ENCODE measurements at regions not wholly inside any gene's neighbourhood (a gene's known extent, or its start where the extent isn't known, plus 50 kb on each side); places are given as distances from the start of the nearest gene placed in this dataset.

DNA sequence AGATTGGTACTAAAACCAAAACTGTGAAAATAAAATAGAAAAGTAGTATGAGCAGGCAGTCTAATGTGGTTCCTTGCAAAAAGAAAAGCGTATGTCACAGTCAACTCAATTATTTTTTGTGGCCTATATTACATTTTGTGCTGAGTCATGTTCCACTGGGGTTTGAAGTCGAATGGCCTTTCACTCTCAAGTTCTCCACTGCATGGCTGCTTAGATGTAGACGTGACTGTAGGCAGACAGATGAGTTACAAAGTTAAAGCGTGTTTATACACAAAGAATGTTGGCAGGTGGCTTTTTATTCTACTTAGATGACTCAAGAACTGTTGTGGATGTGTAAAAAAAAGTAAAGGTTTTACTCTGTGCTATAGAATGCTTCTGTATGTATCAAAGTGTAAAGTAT, 133.9 kb downstream of the SLITRK6 start:
- no peak for DNase-seq (ENCODE audit: low spot score)

DNA sequence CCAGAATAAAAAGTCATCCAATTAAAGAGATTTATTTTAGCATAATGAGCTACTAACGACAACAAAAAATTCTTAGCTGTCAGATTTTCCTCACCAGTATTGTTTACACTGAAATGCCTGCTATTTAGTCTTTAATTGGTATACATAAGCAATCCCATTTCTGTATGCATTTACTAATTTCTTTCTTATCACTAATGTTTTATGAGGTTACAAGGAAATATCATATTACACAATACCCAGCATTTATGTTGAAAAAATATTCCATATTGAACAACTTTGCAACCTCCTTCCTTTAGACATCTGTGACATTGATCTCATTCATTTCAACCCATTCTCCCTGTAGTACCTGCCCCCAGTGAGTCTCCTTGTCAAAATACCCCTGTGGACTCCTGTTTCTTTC, 135.4 kb downstream of the SLITRK6 start:
- DNase-seq (ENCODE audit: low spot score), result no peak

DNA sequence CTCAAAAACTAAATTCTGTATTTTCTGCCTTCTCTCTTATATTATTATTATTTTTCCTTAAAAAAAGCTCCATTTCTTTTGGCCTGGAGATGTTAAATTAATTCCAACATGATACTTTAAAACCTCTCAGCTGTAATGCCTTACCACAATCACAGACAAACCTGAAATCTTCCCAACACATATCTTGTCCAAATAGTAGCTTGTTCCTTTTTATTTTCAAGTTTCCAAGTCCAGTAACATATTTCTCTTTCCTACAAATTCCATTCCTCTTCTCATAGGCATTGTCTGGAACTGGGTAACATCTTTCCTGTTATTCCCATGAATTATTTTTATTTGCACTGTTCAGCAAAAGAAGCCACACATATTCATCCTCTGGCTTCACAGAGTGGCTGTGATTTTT, 137.0 kb downstream of the SLITRK6 start:
- no peak for DNase-seq (ENCODE audit: low spot score)

DNA sequence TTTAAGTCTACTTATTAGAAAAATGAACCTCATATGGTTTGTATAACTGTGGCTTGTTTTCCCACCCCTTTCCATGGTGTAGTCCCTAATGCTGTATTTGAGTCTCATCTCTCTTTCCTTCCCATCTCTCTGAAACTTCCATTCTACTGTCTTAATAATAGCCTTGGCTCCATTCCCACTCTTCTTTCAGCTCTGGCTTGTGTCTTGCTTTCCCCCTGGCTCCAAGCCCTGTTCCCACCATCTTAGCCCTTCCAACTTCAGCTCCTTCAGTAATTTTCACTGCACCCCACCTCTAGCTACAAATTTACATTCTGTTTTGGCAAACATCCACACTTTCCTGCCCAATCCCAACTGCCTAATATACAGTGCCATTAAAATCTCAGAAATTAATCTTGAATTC, 137.5 kb downstream of the SLITRK6 start:
- DNase-seq (ENCODE audit: low spot score), result no peak

DNA sequence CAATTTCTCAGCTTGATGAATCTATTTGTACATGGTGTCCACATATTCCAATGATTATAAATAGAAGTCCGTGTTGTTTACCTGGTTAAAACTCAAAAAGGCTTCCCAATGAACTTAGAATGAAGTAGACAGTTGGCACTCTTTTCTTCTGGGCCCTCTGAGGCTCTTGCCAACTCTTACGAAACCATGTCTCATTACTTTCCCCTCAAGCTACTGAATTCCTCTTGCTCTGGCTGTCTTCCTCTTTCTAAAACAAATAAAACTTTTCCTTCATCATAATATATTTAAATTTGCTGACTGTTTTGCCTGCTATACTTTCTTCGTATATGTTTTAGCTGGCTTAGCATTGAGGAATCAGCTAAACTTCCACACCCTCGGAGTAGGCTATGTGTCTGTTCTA, 139.7 kb downstream of the SLITRK6 start:
- no peak for DNase-seq (ENCODE audit: low spot score)

DNA sequence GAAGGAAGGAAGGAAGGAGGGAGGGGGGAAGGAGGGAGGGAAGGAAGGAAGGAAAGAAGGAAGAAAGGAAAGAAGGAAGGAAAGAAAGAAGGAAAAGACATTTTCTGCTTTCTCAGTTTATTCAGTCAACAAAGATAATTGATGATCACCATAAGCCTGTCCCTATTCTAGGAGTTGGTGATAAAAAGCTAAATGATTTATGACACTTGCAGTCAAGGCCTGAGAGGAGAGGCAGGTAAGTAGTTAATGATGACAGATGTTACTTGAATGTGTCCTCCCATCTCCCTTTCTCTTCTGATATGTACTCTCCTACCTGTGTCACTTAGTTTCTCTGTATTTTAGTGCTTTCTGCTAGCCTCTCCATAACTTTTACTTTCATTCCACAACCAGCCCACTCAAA, 141.3 kb downstream of the SLITRK6 start:
- no peak for DNase-seq (ENCODE audit: low spot score)

DNA sequence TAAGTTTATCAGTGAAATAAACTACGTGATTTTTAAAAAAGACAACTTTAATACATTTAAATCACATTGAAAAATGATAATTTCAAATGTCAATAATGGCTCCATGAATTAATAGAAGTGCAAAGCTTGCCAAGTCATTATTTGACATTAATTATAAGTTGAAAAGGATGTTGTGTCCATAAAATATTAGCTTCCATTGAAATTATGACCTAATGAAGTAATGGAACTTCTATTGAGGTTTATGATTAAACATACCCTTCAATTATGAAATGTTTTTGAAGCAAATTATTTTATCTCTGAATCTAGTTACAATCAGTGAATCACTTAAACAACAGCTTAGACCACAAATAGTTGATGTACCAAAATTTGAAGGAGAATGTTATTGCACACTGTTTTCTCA, 144.2 kb downstream of the SLITRK6 start:
- no peak for DNase-seq (ENCODE audit: low spot score)

DNA sequence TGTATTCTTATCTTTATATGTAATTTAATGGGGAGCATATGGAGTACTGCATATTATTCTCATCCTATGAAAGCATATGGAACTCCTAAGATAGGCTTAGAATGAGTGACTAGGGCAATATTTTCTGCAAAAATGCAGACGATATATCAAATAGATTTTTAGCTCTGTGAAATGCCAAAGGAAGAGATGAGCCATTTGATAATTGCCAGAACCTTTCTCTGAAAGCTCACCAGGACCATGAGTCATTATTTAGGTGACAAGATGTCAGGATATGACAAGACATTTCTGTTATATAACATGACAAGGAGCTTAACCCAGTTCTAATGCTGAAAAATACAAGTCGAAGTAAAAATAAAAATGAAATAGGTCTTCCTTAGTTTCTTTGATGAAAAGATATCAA, 145.0 kb downstream of the SLITRK6 start:
- no peak for DNase-seq (ENCODE audit: low spot score)

DNA sequence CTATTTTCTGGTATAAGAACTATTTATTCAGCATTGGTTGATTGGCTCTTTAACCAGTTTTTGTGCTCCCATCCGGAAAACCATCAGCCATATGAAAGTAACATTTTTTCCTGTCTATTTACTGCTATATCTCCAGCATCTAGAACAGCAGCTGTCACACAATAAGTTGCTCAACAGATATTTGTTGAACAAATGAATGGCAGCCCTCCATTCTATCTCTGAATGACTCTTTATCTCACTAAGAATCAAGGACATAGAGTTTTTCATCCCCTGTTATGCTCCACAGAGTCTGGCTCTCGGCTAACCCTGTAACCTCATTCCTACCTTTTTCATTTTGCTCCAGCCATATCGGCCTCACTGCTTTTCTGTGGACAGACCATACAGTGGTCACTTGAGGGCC, 145.5 kb downstream of the SLITRK6 start:
- no peak for DNase-seq (ENCODE audit: low spot score)

DNA sequence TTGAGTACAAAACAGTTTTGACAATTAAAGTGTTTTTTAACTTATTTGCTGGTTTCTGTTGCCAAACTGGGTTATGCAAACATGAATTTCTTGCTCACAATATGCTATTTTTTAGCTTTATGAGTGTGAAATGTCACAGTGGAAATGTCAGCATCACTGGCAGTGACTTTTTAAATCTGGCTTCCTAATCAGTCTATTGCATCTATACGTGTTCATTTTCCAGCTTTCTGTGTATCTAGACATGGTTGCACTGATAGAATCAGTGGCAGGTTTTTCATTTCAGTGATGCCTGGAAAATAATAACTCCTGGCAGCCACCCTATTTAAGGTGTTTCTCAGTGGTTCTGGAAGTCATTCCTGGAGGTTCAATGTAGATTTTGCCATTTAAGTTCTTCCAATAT, 146.7 kb downstream of the SLITRK6 start:
- no peak for DNase-seq (ENCODE audit: low spot score)

DNA sequence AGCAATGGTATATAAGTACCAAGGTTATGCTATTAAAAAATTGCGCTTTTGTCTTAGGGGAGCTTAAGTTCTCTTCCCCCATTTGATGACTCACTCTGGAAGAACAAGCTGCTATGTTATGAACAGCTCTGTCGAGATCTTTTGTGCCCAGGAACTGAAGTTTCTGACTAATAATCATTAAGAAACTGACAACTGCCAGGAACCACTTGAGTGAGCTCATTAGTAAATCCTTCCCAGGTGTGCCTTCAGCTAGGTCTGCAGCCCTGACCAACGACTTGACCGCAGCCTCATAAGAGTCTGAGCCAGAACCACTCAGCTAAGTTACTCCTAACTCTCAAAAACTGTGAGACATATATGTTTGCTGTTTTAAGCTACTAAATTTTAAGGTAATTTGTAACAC, 147.8 kb downstream of the SLITRK6 start:
- DNase-seq (ENCODE audit: low spot score), result no peak

DNA sequence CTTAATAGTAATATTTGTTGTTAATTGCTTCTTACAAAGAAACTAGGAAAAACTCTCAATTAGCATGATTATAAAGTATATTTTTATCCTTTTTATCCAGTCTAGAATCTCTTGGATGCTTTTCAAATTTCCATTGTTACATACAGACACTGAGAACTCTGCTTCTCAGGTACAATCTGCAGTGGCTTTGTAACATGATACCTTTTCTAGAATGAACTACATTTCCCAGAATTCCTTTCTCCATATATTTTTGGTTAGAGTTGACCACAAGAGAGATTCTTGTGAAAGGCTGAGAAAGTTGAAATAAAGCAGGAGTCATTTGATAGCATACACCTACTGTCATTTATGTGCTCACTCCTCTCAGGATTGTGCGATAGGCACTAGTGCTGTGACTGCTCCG, 148.6 kb downstream of the SLITRK6 start:
- DNase-seq (ENCODE audit: low spot score), result no peak

DNA sequence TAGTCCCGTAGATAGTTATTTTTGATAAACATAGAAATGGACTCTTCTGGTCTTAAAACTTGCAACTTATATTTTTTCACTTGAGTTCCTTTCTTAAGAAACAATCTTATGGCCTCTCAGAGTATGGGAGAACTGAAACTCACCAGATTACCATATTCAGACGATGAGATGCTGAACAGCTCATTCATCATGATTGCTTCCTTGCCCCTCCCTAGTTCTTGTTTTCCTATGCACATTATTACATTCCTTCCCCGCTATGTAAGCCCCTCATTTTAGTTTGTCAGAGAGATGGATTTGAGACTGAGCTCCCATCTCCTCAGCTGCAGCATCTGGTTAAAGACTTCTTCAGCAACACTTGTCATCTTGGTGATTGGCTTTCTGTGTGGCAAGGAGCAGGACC, 158.5 kb downstream of the SLITRK6 start:
- no peak for DNase-seq (ENCODE audit: low spot score)

DNA sequence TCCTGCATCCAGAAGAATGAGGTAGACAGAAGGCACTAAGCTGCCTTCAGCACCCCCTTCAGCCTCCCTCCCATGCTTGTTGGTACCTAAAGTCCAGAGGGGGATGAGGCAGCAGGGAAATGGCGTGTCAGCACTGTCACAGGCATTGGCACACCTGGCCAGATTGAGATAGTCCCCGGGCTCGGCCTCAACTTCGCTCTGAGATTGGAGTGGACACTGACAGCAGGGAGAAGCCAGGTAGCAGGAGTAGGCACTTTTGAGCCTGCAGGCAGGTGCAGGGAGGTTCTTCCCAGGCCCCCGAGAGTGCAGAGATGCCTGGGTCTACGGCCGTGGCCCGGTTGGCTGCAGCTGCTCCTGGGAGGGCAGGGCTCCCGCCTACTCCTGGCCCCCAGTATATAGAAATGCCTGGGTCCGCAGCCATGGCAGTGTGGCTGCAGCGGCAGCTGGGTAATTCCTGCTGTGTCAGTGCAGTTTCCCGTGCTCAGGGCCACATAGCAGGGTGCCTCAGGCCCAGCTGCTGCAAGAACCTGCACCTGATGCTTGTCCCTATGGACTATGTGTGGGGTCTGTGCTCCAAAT, 160.3 kb downstream of the SLITRK6 start:
- no peak for DNase-seq (ENCODE audit: low spot score)

DNA sequence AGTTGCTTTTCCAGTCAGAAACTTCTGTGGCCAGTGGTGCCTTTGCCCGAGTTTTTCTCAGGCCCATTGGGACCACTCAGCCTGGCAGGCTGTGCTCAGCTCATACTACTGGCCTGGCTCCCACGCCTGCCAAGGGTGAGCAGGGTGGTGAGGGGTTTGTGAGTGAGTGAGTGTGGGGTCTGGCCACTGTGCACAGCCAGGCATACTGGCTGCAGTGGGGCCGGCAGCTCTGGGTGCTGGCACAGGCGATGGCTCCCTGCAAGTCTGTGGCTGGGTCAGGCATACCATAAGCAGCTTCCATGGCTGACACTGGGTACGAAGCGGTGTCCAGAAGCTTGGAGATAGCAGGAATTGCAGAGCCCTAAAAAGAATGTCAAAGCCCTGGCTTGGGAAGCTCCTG, 161.0 kb downstream of the SLITRK6 start:
- DNase-seq (ENCODE audit: low spot score), result no peak

DNA sequence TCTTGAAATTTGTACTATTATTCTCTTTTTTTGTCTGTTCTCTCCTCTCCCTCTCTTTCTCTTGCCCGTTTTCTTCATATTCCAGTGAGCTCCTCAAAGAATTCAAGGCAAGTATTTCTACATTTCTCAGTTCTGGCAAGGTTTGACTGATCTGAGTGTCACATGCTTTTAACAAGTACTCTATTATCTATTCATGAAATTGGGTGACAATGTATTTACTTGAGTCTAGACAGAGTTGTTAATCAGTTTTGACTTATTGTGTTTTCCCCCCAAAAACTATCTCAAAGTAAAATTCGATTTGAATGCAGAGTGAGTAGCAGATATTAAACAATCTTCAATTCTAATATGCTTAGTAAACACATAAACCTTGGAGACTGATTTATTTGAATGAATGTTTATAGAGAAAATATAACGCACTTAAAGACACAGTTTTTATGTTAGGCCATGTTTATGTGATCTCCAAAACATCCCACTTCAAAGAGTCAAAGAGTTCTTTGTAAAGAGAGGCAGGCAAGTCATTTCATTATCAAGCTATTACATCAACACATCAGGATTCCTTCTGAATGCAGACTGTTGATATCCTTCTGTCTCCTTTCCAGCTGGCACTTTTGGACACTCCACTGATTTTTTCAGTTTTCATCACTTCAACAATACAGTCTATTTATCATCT, 166.6 kb downstream of the SLITRK6 start:
- no peak for DNase-seq (ENCODE audit: low spot score)

DNA sequence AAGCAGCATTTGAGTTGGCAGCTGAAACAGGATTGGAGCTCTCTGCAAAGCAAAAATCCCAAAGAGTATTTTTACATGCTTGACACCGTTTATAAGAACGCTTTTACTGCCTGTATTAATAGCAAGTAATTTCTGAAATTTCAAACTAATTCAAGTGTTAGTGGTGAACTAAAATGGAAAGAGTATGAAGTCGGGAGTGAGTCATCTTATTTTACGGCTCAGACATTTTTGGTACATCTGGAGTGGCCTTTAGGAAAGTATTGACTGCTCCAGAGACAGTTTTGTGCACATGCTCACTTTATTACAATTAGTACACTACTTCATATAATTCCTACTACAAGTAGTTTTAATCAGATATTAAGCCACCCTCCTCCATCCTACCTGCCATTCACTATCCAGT, 167.4 kb downstream of the SLITRK6 start:
- no peak for DNase-seq (ENCODE audit: low spot score)

DNA sequence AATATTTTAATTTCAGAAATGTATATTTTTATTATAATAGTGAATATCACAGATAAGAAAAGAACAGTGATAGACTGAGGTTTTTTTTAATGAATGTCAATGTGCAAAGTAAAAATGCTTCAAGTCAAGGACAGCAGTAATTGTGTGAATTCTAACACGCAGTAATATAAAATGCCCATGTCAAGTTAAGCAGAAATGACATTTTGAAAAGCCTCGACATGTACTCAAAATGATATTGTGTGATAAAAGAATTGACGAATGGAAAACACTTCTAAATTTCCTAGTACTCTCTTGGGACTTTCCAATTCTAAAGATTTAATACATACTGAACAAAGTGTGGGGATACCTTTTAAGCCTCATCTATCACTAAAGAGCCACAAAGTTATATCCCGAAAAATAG, 172.6 kb downstream of the SLITRK6 start:
- DNase-seq (ENCODE audit: low spot score), result no peak

DNA sequence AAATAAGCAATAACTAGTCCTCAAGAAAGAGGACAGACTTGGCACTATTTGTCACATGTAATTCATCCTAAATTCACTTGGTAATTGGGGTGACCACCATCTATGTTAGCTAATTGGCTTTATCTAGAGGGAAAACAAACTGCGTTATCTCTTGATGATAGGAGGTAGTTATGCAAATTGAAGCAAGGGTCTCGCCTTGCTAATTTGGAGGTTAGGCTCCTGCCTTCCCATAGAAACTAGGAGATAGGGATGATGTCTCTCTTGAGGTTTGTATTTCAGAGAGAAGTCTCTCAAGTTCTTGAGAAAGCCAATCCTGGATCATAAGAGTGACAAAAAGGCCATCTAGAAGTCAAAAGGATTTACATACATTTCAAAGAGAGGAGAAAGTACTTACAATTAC, 179.9 kb downstream of the SLITRK6 start:
- DNase-seq (ENCODE audit: low spot score), result no peak

DNA sequence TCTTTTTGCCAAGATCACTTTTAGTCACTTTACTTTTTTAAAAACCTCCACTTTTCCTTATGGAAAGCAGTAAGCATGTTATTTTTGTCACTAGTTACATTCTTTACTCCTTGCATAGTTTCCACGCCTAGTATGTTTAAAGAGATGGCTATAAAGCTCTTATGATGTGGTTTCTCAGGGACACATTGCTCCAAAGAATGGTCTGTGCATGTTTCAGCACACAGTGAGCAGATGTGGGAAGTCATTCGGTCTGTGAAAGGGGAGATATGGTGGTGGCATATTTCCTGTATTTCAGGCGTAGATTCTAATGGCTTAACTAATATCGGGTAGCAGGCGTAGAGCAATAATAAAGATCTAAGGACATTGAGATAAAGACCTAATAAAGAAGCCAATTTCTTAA, 180.7 kb downstream of the SLITRK6 start:
- DNase-seq (ENCODE audit: low spot score), result no peak

DNA sequence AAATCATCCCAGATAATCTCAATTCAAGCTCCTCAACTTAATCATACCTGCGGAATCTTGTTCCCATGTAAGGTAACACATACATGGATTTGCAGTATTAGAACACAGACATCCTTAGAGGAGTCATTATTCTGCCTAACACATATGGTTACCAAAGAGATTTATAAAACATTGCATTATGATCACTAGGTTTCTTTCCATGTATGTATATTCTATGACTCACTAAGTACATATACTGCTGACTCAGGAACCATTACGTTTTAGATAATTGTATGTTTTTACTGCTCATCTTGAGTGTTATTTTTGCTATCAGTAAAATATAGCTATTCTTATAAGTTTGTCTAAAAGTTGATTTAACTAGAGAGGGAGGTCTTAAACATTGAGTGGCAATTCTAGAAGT, 182.9 kb downstream of the SLITRK6 start:
- no peak for DNase-seq (ENCODE audit: low spot score)

DNA sequence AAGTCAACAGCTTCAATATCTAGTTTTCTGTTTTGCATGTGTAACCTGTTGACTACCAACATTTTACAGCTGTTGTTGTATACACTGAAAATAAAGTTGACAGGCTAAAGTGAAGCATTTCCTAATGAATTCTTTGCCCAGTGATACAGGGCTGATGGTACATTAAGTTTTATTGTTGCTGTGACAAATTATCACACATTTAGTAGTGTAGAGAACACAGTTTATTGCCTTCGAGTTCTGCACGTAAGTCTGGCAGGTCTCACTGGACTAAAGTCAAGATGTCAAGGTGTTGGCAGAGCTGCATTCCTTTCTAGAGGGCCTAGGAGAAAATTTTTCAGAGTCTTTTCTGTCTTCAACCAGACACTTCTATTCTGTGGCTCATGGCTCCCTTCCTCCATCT, 184.2 kb downstream of the SLITRK6 start:
- DNase-seq (ENCODE audit: low spot score), result no peak

DNA sequence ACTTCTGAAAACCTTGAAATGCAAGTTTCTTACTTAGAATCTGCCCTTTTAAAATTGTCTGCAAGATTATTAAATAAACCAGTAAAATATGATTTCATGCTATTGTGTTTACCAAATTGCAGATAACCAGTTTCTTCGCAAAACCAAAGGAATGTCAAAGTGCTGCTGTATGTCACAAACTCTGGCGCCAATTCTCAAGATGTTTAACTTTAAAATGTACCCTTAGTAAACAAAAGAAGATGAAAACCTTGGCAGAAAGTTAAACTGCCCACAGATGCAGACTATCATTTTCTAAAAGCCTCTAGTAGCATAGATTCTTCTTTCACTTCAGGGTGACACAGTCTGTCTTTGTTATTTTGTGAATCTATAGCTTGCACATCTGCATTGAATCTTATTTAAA, 189.2 kb downstream of the SLITRK6 start:
- no peak for DNase-seq (ENCODE audit: low spot score)

DNA sequence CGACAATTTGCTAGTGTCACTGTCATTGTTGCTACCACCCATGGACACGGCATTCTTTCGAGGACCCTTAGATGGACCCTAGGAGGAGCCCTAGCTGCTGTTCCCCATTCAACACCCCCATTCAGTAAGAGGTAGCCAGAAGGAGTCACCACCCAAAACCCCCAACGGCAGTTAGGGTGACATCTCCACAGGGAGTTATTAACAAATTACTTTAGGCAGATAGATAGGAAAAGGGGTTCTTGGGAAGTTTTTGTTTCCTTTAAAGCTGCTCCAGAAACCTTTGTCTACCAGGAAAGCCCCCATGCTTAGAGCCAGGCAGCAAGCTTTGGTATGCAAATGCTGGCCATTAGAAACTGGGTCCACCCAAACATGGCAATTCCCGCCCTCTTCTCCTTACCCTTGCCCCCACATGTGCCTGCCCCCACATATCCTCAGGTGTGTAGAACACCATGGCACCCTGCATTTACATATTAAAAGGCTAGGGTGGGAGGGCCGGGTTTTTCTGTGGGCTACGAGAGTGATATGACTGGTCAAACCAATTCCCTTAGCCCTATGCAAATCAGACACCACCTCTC, 190.9 kb downstream of the SLITRK6 start:
- DNase-seq (ENCODE audit: low spot score), result no peak

Data from AG08395 (cell line).